Common myeloid progenitor, CD34-positive (primary cell): ENCODE measurements at regions not wholly inside any gene's neighbourhood (a gene's known extent, or its start where the extent isn't known, plus 50 kb on each side); places are given as distances from the start of the nearest gene placed in this dataset.

Experiments
- CTCF ChIA-PET: fragments of 350-600 bp; sonication (Branson Sonifier 250); formaldehyde crosslinking; loops from one replicate; lab custom pipeline; 2021; ENCODE audit warnings: antibody characterized with exemption; lab: Charles Lee
- POLR2A ChIA-PET: fragments of 350-600 bp; sonication (Branson Sonifier 250); formaldehyde crosslinking; loops from one replicate; lab custom pipeline; 2021; ENCODE audit warnings: antibody characterized with exemption; lab: Charles Lee
- DNase-seq, 3 donors: peaks; one replicate each; pipeline versions ENCODE4 v3.0.0 to v3.0.0-alpha.2; 2013
- H3K27ac ChIP-seq, 2 experiments: 1 replicate in 1 of 2; 2 replicates in 1 of 2; pipeline ENCODE4 v1.7.0; 2013; ENCODE audit warnings: inconsistent platforms in 2 of 2, low read length in 2 of 2, mild to moderate bottlenecking in 2 of 2, low read depth in 1 of 2, moderate library complexity in 1 of 2; ENCODE audit not compliant: severe bottlenecking in 2 of 2, insufficient read depth in 1 of 2, poor library complexity in 1 of 2
- H3K27me3 ChIP-seq, 5 experiments: replicated peaks in 2 of 5; 1 replicate in 3 of 5; 2 replicates in 2 of 5; pipeline versions ENCODE4 v1.6.1 to v1.7.0; 2013; ENCODE audit warnings: low read length in 4 of 5, mild to moderate bottlenecking in 2 of 5, moderate library complexity in 2 of 5, inconsistent platforms in 1 of 5; ENCODE audit not compliant: insufficient read depth in 5 of 5, control insufficient read depth in 4 of 5
- H3K36me3 ChIP-seq, 4 experiments: 1 replicate in 2 of 4; 2 replicates in 2 of 4; pipeline versions ENCODE4 v1.6.1 to v1.7.0; 2013; ENCODE audit warnings: low read length in 3 of 4, control low read depth in 1 of 4, mild to moderate bottlenecking in 1 of 4; ENCODE audit not compliant: control insufficient read depth in 4 of 4, insufficient read depth in 4 of 4
- H3K4me1 ChIP-seq, 4 experiments: 1 replicate in 3 of 4; 2 replicates in 1 of 4; pipeline versions ENCODE4 v1.6.1 to v1.7.1; 2013; ENCODE audit warnings: low read length in 3 of 4, mild to moderate bottlenecking in 3 of 4, control low read depth in 1 of 4, inconsistent platforms in 1 of 4, moderate library complexity in 1 of 4; ENCODE audit not compliant: control insufficient read depth in 4 of 4, insufficient read depth in 4 of 4; ENCODE audit errors: control extremely low read depth in 1 of 4
- H3K4me3 ChIP-seq, 7 experiments: 1 replicate in 4 of 7; 2 replicates in 3 of 7; pipeline versions ENCODE4 v1.5.1 to v1.7.0; 2013; ENCODE audit warnings: mild to moderate bottlenecking in 7 of 7, low read length in 6 of 7, moderate library complexity in 6 of 7, inconsistent platforms in 2 of 7, low read depth in 2 of 7, control low read depth in 1 of 7; ENCODE audit not compliant: insufficient read depth in 4 of 7, control insufficient read depth in 1 of 7; ENCODE audit errors: extremely low read depth in 1 of 7
- H3K9me3 ChIP-seq, 5 experiments: 1 replicate in 4 of 5; 2 replicates in 1 of 5; pipeline versions ENCODE4 v1.6.1 to v1.7.1; 2013; ENCODE audit warnings: low read length in 4 of 5, mild to moderate bottlenecking in 2 of 5, inconsistent platforms in 1 of 5, low read depth in 1 of 5, moderate library complexity in 1 of 5; ENCODE audit not compliant: control insufficient read depth in 4 of 5, insufficient read depth in 2 of 5; ENCODE audit errors: control extremely low read depth in 1 of 5
- WGBS: methylation state at CpG from one replicate; pipeline ENCODE4 v1.1.5; 2013; ENCODE audit not compliant: insufficient coverage; 5-methylcytosine and 5-hydroxymethylcytosine counted together

- POLR2A ChIA-PET: no interaction called here
- Histone ChIP-seq H3K9me3 (no peaks in the 10 kb centered on the region), H3K4me1 (no peaks in the 10 kb centered on the region), H3K27ac (no peak overlapping the region), H3K27me3 (no peaks in the 10 kb centered on the region), H3K4me3 (no peak overlapping the region), H3K36me3 (no peaks in the 10 kb centered on the region)
- CTCF ChIA-PET: no interaction called here
- no peak for DNase-seq
- WGBS: no CpG with 5 or more reads among the region's 2 CpGs
Observed at GRCh38 chr4:63831590-63832155, 577.6 kb downstream of the TECRL start.

GRCh38 chr4:63817196-63817865 is 591.9 kb downstream of the TECRL start:
- H3K9me3 ChIP-seq: peaks cover 0 to 3% (median 0%) of the 10 kb centered on the region in 5 experiments
- 94% methylated on average over 7 of the region's 11 CpGs for WGBS
- POLR2A ChIA-PET: no interaction called here
- no peaks in the 10 kb centered on the region for H3K36me3 ChIP-seq
- H3K4me1 ChIP-seq: no peaks in the 10 kb centered on the region
- no peak overlapping the region for H3K27ac ChIP-seq
- no peak for DNase-seq
- H3K27me3 ChIP-seq: no peaks in the 10 kb centered on the region
- H3K4me3 ChIP-seq: no peak overlapping the region
- CTCF ChIA-PET: interaction anchor here (0.6 kb wide), 1 partner anchor 9 kb away, joined by 3 read pairs; no protein-coding TSS in a partner anchor

GRCh38 chr4:63814171-63814964 is 594.9 kb downstream of the TECRL start:
- Histone ChIP-seq H3K4me1 (no peaks in the 10 kb centered on the region), H3K27me3 (no peaks in the 10 kb centered on the region), H3K4me3 (no peak overlapping the region), H3K9me3 (peaks cover 0 to 3% (median 0%) of the 10 kb centered on the region in 5 experiments), H3K27ac (no peak overlapping the region), H3K36me3 (no peaks in the 10 kb centered on the region)
- POLR2A ChIA-PET: no interaction called here
- 83% methylated on average over 1 of the region's 4 CpGs for WGBS
- DNase-seq: no peak
- CTCF ChIA-PET: no interaction called here

DNA sequence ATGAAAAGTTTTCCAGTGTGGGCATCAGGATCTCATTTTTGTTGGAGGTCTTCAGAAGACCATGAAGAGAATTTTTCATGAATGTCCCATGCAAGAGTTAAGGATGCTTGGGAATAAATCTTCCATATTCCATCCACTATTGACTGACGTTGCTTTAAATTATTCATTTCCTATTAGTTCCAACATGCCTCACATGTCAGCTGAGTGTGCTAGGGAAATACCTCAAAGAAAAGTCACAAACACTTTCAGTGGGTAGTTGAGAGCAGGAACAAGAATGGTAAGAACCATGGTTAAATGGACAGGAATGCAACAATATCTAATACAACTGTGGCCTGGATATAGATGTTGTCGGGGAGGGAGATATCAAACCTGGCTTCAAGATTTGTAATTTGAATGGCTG is 610.1 kb downstream of the TECRL start:
- Histone ChIP-seq H3K4me3 (no peak overlapping the region), H3K27me3 (no peaks in the 10 kb centered on the region), H3K4me1 (no peaks in the 10 kb centered on the region), H3K9me3 (no peaks in the 10 kb centered on the region), H3K36me3 (no peaks in the 10 kb centered on the region), H3K27ac (no peak overlapping the region)
- ChIA-PET CTCF (no interaction called here), POLR2A (no interaction called here)
- DNase-seq: no peak
- no CpG with 5 or more reads among the region's 2 CpGs for WGBS

- H3K27ac ChIP-seq: no peak overlapping the region
- WGBS: no CpG with 5 or more reads among the region's 2 CpGs
- H3K9me3 ChIP-seq: no peaks in the 10 kb centered on the region
- DNase-seq: no peak
- H3K36me3 ChIP-seq: no peaks in the 10 kb centered on the region
- no peaks in the 10 kb centered on the region for H3K4me1 ChIP-seq
- ChIA-PET CTCF (no interaction called here), POLR2A (no interaction called here)
- no peak overlapping the region for H3K4me3 ChIP-seq
- H3K27me3 ChIP-seq: no peaks in the 10 kb centered on the region
Observed at GRCh38 chr4:63795301-63795700, 613.9 kb downstream of the TECRL start.

GRCh38 chr4:63790377-63790776 is 618.9 kb downstream of the TECRL start:
- DNase-seq: no peak
- Histone ChIP-seq H3K27me3 (no peaks in the 10 kb centered on the region), H3K4me3 (no peak overlapping the region), H3K4me1 (no peaks in the 10 kb centered on the region), H3K9me3 (no peaks in the 10 kb centered on the region), H3K27ac (no peak overlapping the region), H3K36me3 (no peaks in the 10 kb centered on the region)
- POLR2A ChIA-PET: no interaction called here
- no CpG with 5 or more reads among the region's 5 CpGs for WGBS
- CTCF ChIA-PET: no interaction called here

DNA sequence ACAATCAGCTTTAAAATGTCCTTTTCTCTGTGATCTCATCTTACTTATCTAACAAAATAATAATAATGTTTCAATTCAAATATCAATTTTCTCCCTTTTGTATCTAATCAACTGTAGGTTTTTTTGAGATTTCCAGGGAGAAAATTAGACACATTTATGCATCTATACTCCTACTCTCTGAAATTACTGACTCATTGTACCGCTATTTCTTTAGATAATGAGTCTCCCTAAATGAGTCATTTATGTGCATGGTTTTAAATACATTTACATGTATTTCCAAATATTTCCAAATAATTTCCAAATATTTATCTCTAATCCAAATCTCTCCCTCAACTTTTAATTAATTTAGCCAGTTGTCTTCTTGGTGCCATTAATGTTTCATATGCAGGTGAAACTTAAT is 621.0 kb downstream of the TECRL start:
- Histone ChIP-seq H3K9me3 (no peaks in the 10 kb centered on the region), H3K4me3 (no peak overlapping the region), H3K27me3 (no peaks in the 10 kb centered on the region), H3K4me1 (no peaks in the 10 kb centered on the region), H3K36me3 (no peaks in the 10 kb centered on the region), H3K27ac (no peak overlapping the region)
- ChIA-PET CTCF (no interaction called here), POLR2A (no interaction called here)
- no peak for DNase-seq
- WGBS: no CpG with 5 or more reads among the region's 1 CpG
